ENCODE measurements at regions not wholly inside any gene's neighbourhood (a gene's known extent, or its start where the extent isn't known, plus 50 kb on each side); places are given as distances from the start of the nearest gene placed in this dataset.
A peak's percentile ranks its signal among the peaks of the same experiment; 100 is the strongest.

DNA sequence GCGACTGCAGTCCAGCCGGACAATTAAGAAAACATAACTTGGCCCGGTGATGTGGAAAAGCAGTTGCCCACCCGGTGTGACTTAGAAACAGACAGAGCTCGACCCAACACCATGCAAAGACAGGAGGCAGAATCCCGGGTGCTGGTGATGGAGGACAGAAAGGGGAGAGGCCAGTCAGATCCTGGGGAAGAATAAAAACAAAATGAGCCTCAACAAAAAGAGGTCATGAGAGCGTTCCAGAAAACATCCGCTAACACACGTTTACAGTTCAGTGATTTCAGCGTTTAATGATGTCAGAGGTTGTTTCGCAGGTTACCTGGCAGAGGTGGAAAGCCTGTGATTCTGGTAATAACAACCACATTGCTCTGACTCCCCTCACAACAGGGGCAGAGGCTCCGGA, 111.9 kb downstream of the OSR1 start:
- Histone ChIP-seq H3K36me3 (ENCODE audit: control insufficient read depth in 2 of 2, insufficient read depth in 2 of 2, low read length in 1 of 2) (no peaks in the 10 kb centered on the region), H3K27ac (ENCODE audit: low read depth in 1 of 2, low read length in 1 of 2) (no peak overlapping the region), H3K27me3 (ENCODE audit: control insufficient read depth in 2 of 2, insufficient read depth in 1 of 2, low read length in 1 of 2) (no peaks in the 10 kb centered on the region), H3K4me1 (ENCODE audit: control insufficient read depth in 2 of 2, insufficient read depth in 2 of 2, low read length in 2 of 2) (no peaks in the 10 kb centered on the region), H3K9me3 (ENCODE audit: control insufficient read depth in 2 of 2, insufficient read depth in 1 of 2, low read length in 1 of 2) (no peaks in the 10 kb centered on the region), H3K4me3 (ENCODE audit: low read length in 2 of 2) (no peak overlapping the region)
- 90% methylated on average over 12 of the region's 12 CpGs for WGBS
- no peak for DNase-seq (ENCODE audit: low read depth in 6 of 9, low spot score in 9 of 9)

DNA sequence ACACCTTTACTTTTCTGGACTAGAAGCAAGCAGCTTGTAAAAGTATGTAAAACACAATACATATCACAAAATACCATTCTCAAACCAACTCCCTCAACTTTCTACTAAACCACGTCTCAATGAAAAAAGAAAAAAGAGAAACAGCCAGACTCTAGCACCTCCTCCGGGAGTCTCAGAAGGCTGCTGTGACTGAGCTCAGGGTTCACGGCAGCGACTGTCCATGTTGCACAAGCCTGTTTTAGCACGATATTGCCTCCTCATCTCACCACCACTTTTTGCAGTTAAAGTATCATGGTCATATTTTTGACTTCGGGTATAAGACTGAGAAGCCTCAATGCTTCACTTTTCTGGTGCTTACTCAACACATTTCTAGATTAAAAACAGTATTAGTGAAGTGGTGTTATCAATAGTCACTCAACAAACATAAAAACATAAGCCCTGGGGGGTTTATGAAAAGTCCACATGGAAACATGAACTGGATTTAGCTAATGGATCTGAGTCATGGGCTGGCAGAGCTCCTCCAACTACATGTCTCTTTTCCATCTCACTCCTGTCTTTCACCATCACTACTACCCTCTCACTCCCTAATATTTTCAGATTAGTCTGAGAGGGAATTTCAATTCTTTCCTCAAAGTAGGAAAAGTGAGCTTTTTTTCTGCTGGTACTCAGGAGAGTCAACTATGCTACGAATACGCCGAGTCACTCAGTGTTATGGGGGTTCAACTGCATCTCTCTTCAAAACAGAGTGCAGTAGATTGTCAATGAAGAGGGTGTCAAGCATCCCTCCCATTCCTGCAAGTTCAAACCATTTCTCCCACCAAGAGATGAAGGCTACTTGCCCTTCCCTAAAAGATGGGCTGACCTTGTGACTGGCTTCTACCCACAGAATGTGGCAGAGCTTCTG, 113.7 kb downstream of the OSR1 start:
- no peaks in the 10 kb centered on the region for H3K9me3 ChIP-seq (ENCODE audit: control insufficient read depth in 2 of 2, insufficient read depth in 1 of 2, low read length in 1 of 2)
- no peaks in the 10 kb centered on the region for H3K4me1 ChIP-seq (ENCODE audit: control insufficient read depth in 2 of 2, insufficient read depth in 2 of 2, low read length in 2 of 2)
- H3K27me3 ChIP-seq (ENCODE audit: control insufficient read depth in 2 of 2, insufficient read depth in 1 of 2, low read length in 1 of 2), result no peaks in the 10 kb centered on the region
- no peak overlapping the region for H3K27ac ChIP-seq (ENCODE audit: low read depth in 1 of 2, low read length in 1 of 2)
- no peak overlapping the region for H3K4me3 ChIP-seq (ENCODE audit: low read length in 2 of 2)
- DNase-seq (ENCODE audit: low read depth in 6 of 9, low spot score in 9 of 9), result no peak
- no peaks in the 10 kb centered on the region for H3K36me3 ChIP-seq (ENCODE audit: control insufficient read depth in 2 of 2, insufficient read depth in 2 of 2, low read length in 1 of 2)
- WGBS, result 90% methylated on average over 9 of the region's 9 CpGs

DNA sequence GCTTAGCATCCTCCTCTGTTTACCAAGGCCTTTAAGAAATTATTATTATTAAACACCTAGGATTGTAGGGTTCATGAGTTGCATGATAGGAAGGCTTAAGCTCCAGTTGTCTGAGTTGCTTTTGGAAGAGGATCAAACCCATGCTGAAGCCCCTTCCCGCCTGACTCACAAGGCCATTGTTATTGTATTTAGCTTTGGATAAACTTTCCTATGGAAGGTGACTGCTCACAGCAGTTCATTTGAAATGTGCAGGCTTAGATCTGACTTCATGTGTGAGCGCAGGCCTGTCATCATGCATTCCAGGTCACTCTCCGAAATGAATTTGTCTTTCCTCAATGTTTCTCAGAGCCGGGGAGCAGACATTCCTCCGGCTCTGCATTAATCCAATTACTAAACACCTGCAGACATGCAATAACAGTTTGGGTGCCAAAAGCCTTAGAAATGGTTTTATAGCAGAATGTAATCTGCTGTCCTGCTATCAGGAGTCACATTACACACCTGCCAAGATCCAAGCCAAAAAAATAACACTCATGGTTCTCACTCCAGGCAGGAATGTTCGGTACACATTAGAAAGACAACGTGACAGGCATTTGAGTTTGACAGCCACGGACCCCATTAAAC, 119.9 kb downstream of the OSR1 start:
- Histone ChIP-seq H3K4me1 (ENCODE audit: control insufficient read depth in 2 of 2, insufficient read depth in 2 of 2, low read length in 2 of 2) (peaks cover 0 to 2% of the 10 kb centered on the region in 2 donors), H3K27me3 (ENCODE audit: control insufficient read depth in 2 of 2, insufficient read depth in 1 of 2, low read length in 1 of 2) (no peaks in the 10 kb centered on the region), H3K27ac (ENCODE audit: low read depth in 1 of 2, low read length in 1 of 2) (no peak overlapping the region), H3K36me3 (ENCODE audit: control insufficient read depth in 2 of 2, insufficient read depth in 2 of 2, low read length in 1 of 2) (no peaks in the 10 kb centered on the region), H3K4me3 (ENCODE audit: low read length in 2 of 2) (no peak overlapping the region), H3K9me3 (ENCODE audit: control insufficient read depth in 2 of 2, insufficient read depth in 1 of 2, low read length in 1 of 2) (no peaks in the 10 kb centered on the region)
- 94% methylated on average over 8 of the region's 8 CpGs for WGBS
- DNase-seq (ENCODE audit: low read depth in 6 of 9, low spot score in 9 of 9), result peak in 1 of 9 donors; percentile 2

DNA sequence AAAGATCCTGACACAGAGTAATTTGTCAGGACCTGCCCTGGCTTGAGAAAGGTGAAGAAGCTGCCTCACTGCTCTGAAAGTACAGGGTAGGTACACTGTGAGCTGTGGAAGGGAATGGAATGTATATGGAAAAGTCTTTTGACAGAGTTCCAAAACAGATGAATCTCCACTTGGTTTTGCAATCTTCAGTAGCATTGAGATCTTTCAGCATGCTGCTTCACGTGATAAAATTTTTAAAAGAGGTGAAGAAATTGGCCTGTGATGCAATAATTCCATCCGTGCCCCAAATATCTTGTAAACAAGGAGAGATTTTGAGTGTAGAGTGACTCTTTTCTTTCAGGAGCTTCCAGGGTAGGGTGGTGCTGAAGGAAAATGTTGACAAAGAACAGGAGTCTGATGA, 123.1 kb downstream of the OSR1 start:
- H3K9me3 ChIP-seq (ENCODE audit: control insufficient read depth in 2 of 2, insufficient read depth in 1 of 2, low read length in 1 of 2), result no peaks in the 10 kb centered on the region
- no peak for DNase-seq (ENCODE audit: low read depth in 6 of 9, low spot score in 9 of 9)
- H3K36me3 ChIP-seq (ENCODE audit: control insufficient read depth in 2 of 2, insufficient read depth in 2 of 2, low read length in 1 of 2), result no peaks in the 10 kb centered on the region
- H3K4me1 ChIP-seq (ENCODE audit: control insufficient read depth in 2 of 2, insufficient read depth in 2 of 2, low read length in 2 of 2), result peaks cover 0 to 2% of the 10 kb centered on the region in 2 donors
- 89% methylated on average over 2 of the region's 2 CpGs for WGBS
- H3K27me3 ChIP-seq (ENCODE audit: control insufficient read depth in 2 of 2, insufficient read depth in 1 of 2, low read length in 1 of 2), result no peaks in the 10 kb centered on the region
- H3K4me3 ChIP-seq (ENCODE audit: low read length in 2 of 2), result no peak overlapping the region
- H3K27ac ChIP-seq (ENCODE audit: low read depth in 1 of 2, low read length in 1 of 2), result no peak overlapping the region

DNA sequence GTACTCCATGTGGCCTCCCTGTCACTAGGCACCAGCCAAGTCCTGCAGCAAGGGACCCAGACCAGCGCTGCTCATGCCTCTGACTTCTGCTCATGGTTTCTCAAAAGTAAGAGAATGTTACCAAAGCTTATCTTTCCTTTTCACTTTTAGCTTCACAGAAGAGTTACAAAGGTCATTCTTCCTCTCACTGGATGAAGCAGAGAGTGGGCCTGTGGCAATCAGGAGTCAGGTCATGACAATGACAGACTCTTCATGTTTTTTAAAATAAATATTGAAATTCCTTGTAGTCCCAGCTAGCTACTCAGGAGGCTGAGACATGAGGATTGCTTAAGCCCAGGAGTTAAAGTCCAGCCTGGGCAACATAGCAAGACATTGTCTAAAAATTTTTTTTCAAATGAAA, 126.1 kb downstream of the OSR1 start:
- H3K4me1 ChIP-seq (ENCODE audit: control insufficient read depth in 2 of 2, insufficient read depth in 2 of 2, low read length in 2 of 2), result no peaks in the 10 kb centered on the region
- H3K27ac ChIP-seq (ENCODE audit: low read depth in 1 of 2, low read length in 1 of 2), result no peak overlapping the region
- WGBS, result 96% methylated on average over 1 of the region's 1 CpG
- H3K36me3 ChIP-seq (ENCODE audit: control insufficient read depth in 2 of 2, insufficient read depth in 2 of 2, low read length in 1 of 2), result no peaks in the 10 kb centered on the region
- no peak for DNase-seq (ENCODE audit: low read depth in 6 of 9, low spot score in 9 of 9)
- H3K4me3 ChIP-seq (ENCODE audit: low read length in 2 of 2), result no peak overlapping the region
- no peaks in the 10 kb centered on the region for H3K27me3 ChIP-seq (ENCODE audit: control insufficient read depth in 2 of 2, insufficient read depth in 1 of 2, low read length in 1 of 2)
- no peaks in the 10 kb centered on the region for H3K9me3 ChIP-seq (ENCODE audit: control insufficient read depth in 2 of 2, insufficient read depth in 1 of 2, low read length in 1 of 2)

DNA sequence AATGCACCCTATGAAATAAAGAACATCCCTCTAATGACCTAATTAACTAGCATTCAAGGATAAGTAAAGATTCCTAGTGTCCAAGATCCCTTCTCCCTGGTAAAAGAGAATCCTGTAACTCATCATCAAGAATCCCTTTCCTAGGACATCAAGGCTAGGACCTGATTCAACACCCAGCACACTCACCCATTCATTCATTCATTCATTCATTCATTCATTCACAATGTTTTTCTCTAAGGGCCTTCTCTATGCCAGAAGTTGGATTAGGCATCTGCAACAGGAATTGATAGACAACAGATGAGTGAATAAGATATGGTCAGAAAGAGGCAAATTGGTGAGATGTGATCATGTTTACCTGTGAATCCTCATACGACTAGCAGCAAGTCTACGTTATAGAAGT, 126.8 kb downstream of the OSR1 start:
- 97% methylated on average over 2 of the region's 2 CpGs for WGBS
- no peaks in the 10 kb centered on the region for H3K36me3 ChIP-seq (ENCODE audit: control insufficient read depth in 2 of 2, insufficient read depth in 2 of 2, low read length in 1 of 2)

DNA sequence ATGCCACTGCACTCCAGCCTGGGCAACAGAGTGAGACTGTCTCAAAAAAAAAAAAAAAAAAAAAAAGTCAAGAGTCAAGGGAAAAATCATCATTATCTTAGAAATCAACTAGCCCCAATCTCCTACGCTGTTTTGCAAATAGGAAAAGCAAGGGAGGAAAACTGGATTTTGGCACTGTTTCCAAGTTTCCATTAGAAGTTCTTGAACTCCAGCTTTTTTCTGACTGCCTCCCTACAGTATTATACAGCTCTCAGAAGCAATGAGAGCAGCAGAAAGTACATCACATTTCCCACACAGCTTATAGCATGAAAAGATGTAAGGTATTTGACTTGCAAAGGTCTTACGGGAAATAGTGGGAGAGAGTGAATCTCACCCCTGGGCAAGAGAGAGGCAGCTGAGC, 127.8 kb downstream of the OSR1 start:
- DNase-seq (ENCODE audit: low read depth in 6 of 9, low spot score in 9 of 9), result no peak

More for the DNA sequence above, 126.8 kb downstream of the OSR1 start:
- H3K27me3 ChIP-seq (ENCODE audit: control insufficient read depth in 2 of 2, insufficient read depth in 1 of 2, low read length in 1 of 2), result no peaks in the 10 kb centered on the region
- no peaks in the 10 kb centered on the region for H3K9me3 ChIP-seq (ENCODE audit: control insufficient read depth in 2 of 2, insufficient read depth in 1 of 2, low read length in 1 of 2)
- H3K4me1 ChIP-seq (ENCODE audit: control insufficient read depth in 2 of 2, insufficient read depth in 2 of 2, low read length in 2 of 2), result no peaks in the 10 kb centered on the region
- H3K27ac ChIP-seq (ENCODE audit: low read depth in 1 of 2, low read length in 1 of 2), result no peak overlapping the region
- no peak overlapping the region for H3K4me3 ChIP-seq (ENCODE audit: low read length in 2 of 2)
- DNase-seq (ENCODE audit: low read depth in 6 of 9, low spot score in 9 of 9), result no peak

DNA sequence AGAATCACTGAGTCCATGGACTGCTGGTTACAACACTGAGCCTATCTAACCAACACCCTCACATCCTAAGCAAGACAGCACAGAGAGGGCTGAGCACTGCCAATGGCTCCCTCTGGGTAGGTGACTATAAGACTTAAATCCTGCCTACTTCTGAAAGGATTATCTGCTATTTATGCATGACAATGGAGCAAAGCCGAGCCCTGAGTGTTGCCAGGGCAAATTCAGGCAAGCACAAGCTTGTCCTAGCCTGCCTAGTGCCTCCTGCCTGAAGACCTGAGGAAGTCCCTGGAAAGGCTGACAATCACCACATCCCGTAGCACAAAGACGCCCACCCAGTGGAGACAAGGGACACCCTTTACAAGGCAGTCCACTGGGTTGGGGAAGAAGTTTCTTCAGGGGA, 129.7 kb downstream of the OSR1 start:
- peak in 1 of 9 donors; percentile 4 for DNase-seq (ENCODE audit: low read depth in 6 of 9, low spot score in 9 of 9)
- no peak overlapping the region for H3K4me3 ChIP-seq (ENCODE audit: low read length in 2 of 2)

More for the DNA sequence above, 127.8 kb downstream of the OSR1 start:
- Histone ChIP-seq H3K4me1 (ENCODE audit: control insufficient read depth in 2 of 2, insufficient read depth in 2 of 2, low read length in 2 of 2) (no peaks in the 10 kb centered on the region), H3K4me3 (ENCODE audit: low read length in 2 of 2) (no peak overlapping the region), H3K27ac (ENCODE audit: low read depth in 1 of 2, low read length in 1 of 2) (no peak overlapping the region), H3K9me3 (ENCODE audit: control insufficient read depth in 2 of 2, insufficient read depth in 1 of 2, low read length in 1 of 2) (no peaks in the 10 kb centered on the region), H3K27me3 (ENCODE audit: control insufficient read depth in 2 of 2, insufficient read depth in 1 of 2, low read length in 1 of 2) (no peaks in the 10 kb centered on the region), H3K36me3 (ENCODE audit: control insufficient read depth in 2 of 2, insufficient read depth in 2 of 2, low read length in 1 of 2) (no peaks in the 10 kb centered on the region)
- 97% methylated on average over 2 of the region's 2 CpGs for WGBS

DNA sequence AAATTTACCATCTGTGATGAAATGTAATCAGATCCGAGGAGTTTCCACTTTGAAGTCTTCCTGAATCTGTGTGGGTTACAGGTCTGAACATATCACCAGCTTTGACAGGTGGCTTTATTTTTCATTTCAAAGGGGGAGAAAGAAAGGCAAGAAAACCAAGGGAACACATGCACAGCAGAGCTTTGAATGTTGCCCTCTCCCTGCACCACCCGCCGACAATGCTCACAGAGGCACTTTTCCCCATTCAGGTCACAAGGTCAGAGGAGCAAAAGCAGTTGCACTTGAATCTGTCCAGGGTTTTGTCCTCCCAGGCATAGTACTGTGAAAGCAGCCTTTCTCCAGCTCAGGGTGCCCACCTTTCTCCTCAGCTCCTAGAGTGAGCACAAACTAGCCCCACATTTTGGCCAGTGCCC, 130.2 kb downstream of the OSR1 start:
- no peaks in the 10 kb centered on the region for H3K4me1 ChIP-seq (ENCODE audit: control insufficient read depth in 2 of 2, insufficient read depth in 2 of 2, low read length in 2 of 2)
- no peak overlapping the region for H3K27ac ChIP-seq (ENCODE audit: low read depth in 1 of 2, low read length in 1 of 2)
- WGBS, result 79% methylated on average over 3 of the region's 3 CpGs
- H3K36me3 ChIP-seq (ENCODE audit: control insufficient read depth in 2 of 2, insufficient read depth in 2 of 2, low read length in 1 of 2), result no peaks in the 10 kb centered on the region
- no peaks in the 10 kb centered on the region for H3K9me3 ChIP-seq (ENCODE audit: control insufficient read depth in 2 of 2, insufficient read depth in 1 of 2, low read length in 1 of 2)
- DNase-seq (ENCODE audit: low read depth in 6 of 9, low spot score in 9 of 9), result peak in 1 of 9 donors; percentile 17
- H3K4me3 ChIP-seq (ENCODE audit: low read length in 2 of 2), result no peak overlapping the region
- no peaks in the 10 kb centered on the region for H3K27me3 ChIP-seq (ENCODE audit: control insufficient read depth in 2 of 2, insufficient read depth in 1 of 2, low read length in 1 of 2)

More for the DNA sequence above, 129.7 kb downstream of the OSR1 start:
- Histone ChIP-seq H3K9me3 (ENCODE audit: control insufficient read depth in 2 of 2, insufficient read depth in 1 of 2, low read length in 1 of 2) (no peaks in the 10 kb centered on the region), H3K27me3 (ENCODE audit: control insufficient read depth in 2 of 2, insufficient read depth in 1 of 2, low read length in 1 of 2) (no peaks in the 10 kb centered on the region), H3K4me1 (ENCODE audit: control insufficient read depth in 2 of 2, insufficient read depth in 2 of 2, low read length in 2 of 2) (no peaks in the 10 kb centered on the region), H3K27ac (ENCODE audit: low read depth in 1 of 2, low read length in 1 of 2) (no peak overlapping the region), H3K36me3 (ENCODE audit: control insufficient read depth in 2 of 2, insufficient read depth in 2 of 2, low read length in 1 of 2) (no peaks in the 10 kb centered on the region)
- 77% methylated on average over 3 of the region's 3 CpGs for WGBS
